GM23338 (cell line): ENCODE measurements at regions not wholly inside any gene's neighbourhood (a gene's known extent, or its start where the extent isn't known, plus 50 kb on each side); places are given as distances from the start of the nearest gene placed in this dataset.

ENCODE experiments used
- ATAC-seq: fragments of 200-7000 bp; cut with Tn5 transposase; 3 replicates; pipeline ENCODE4 v1.9.1; 2020
- DNase-seq: peaks from one replicate; pipeline ENCODE4 v3.0.0-alpha.2; 2015; ENCODE audit warnings: low spot score
- H2AFZ ChIP-seq: fragments of 200-600 bp; sonication (generic); 2 replicates; pipeline ENCODE4 v1.8.0; 2016; ENCODE audit warnings: antibody characterized with exemption, mild to moderate bottlenecking, moderate library complexity
- H3F3A ChIP-seq: fragments of 200-600 bp; sonication (generic); replicated peaks from 2 replicates; pipeline ENCODE4 v1.8.0; 2017; ENCODE audit warnings: antibody characterized with exemption, mixed run types, low read depth
- H3K27ac ChIP-seq: fragments of 200-600 bp; sonication (generic); 2 replicates; pipeline ENCODE4 v1.6.1; 2016; ENCODE audit warnings: low read depth
- H3K27me3 ChIP-seq: fragments of 200-600 bp; sonication (generic); 2 replicates; pipeline ENCODE4 v1.8.0; 2016; ENCODE audit warnings: mild to moderate bottlenecking, mixed run types, moderate library complexity; ENCODE audit not compliant: insufficient read depth
- H3K36me3 ChIP-seq: fragments of 200-600 bp; sonication (generic); 2 replicates; pipeline ENCODE4 v1.8.0; 2016; ENCODE audit warnings: mild to moderate bottlenecking; ENCODE audit not compliant: insufficient read depth
- H3K4me1 ChIP-seq: fragments of 200-600 bp; sonication (generic); 2 replicates; pipeline ENCODE4 v1.8.0; 2016; ENCODE audit warnings: mild to moderate bottlenecking, moderate library complexity; ENCODE audit not compliant: insufficient read depth
- H3K4me2 ChIP-seq: fragments of 200-600 bp; sonication (generic); 2 replicates; pipeline ENCODE4 v1.7.1; 2017; ENCODE audit warnings: mixed run types
- H3K4me3 ChIP-seq: fragments of 200-600 bp; sonication (generic); 2 replicates; pipeline ENCODE4 v1.6.1; 2016; ENCODE audit warnings: mixed run types
- H3K79me2 ChIP-seq: fragments of 200-600 bp; sonication (generic); replicated peaks from 2 replicates; pipeline ENCODE4 v1.8.0; 2017; ENCODE audit warnings: mild to moderate bottlenecking; ENCODE audit not compliant: insufficient read depth
- H3K9me2 ChIP-seq: fragments of 200-600 bp; sonication (generic); 2 replicates; pipeline ENCODE4 v1.8.0; 2017; ENCODE audit not compliant: insufficient read depth
- H4K20me1 ChIP-seq: fragments of 200-600 bp; sonication (generic); replicated peaks from 2 replicates; pipeline ENCODE4 v1.8.0; 2017; ENCODE audit warnings: mild to moderate bottlenecking; ENCODE audit not compliant: insufficient read depth
- H3K27ac Mint-ChIP-seq: 2 replicates; pipeline ENCODE4 v1.8.0; 2020; ENCODE audit warnings: inconsistent platforms, mild to moderate bottlenecking, moderate library complexity, mixed read lengths
- H3K27me3 Mint-ChIP-seq: 3 replicates; pipeline ENCODE4 v1.8.0; 2022; ENCODE audit warnings: low read depth, mild to moderate bottlenecking, moderate library complexity, mixed read lengths, inconsistent platforms; ENCODE audit not compliant: insufficient read depth, poor library complexity
- H3K36me3 Mint-ChIP-seq: 3 replicates; pipeline ENCODE4 v1.8.0; 2021; ENCODE audit warnings: low read depth, mild to moderate bottlenecking, inconsistent platforms, moderate library complexity, mixed read lengths
- H3K4me1 Mint-ChIP-seq: 3 replicates; pipeline ENCODE4 v1.8.0; 2020; ENCODE audit warnings: mild to moderate bottlenecking, inconsistent platforms, mixed read lengths
- H3K4me3 Mint-ChIP-seq: 3 replicates; pipeline ENCODE4 v1.8.0; 2021; ENCODE audit warnings: moderate library complexity, mild to moderate bottlenecking, inconsistent platforms, mixed read lengths
- H3K9me3 Mint-ChIP-seq: 3 replicates; pipeline ENCODE4 v1.8.0; 2020; ENCODE audit warnings: moderate library complexity, mild to moderate bottlenecking, inconsistent platforms, mixed read lengths
- CREB1 ChIP-seq: fragments of 250-450 bp; sonication (Bioruptor Pico); IDR thresholded peaks from 2 replicates; pipeline ENCODE4 v1.5.0; 2020; ENCODE audit warnings: low read depth, mild to moderate bottlenecking, moderate library complexity
- EZH2 ChIP-seq: fragments of 200-600 bp; sonication (generic); IDR thresholded peaks from one replicate; pipeline ENCODE4 v1.8.0; 2017; ENCODE audit warnings: antibody characterized with exemption, mild to moderate bottlenecking, low read depth; ENCODE audit not compliant: unreplicated experiment
- EZH2phosphoT487 ChIP-seq: fragments of 200-600 bp; sonication (generic); IDR thresholded peaks from one replicate; pipeline ENCODE4 v1.8.1; 2018; ENCODE audit warnings: antibody characterized with exemption; ENCODE audit not compliant: unreplicated experiment
- JUNB ChIP-seq: IDR thresholded peaks from one replicate; pipeline ENCODE4 v1.6.1; 2016; ENCODE audit warnings: antibody characterized with exemption; ENCODE audit not compliant: unreplicated experiment
- NANOG ChIP-seq: IDR thresholded peaks from 2 replicates; pipeline ENCODE4 v1.6.1; 2016; ENCODE audit warnings: antibody characterized with exemption, borderline replicate concordance
- POLR2AphosphoS5 ChIP-seq: IDR thresholded peaks from 2 replicates; pipeline ENCODE4 v1.6.1; 2016; ENCODE audit warnings: antibody characterized with exemption, low read depth
- STAT1 ChIP-seq: IDR thresholded peaks from one replicate; pipeline ENCODE4 v1.6.1; 2016; ENCODE audit warnings: antibody characterized with exemption; ENCODE audit not compliant: unreplicated experiment
- ZNF331 ChIP-seq: fragments of 250-450 bp; sonication (Bioruptor Pico); IDR thresholded peaks from 2 replicates; pipeline ENCODE4 v1.5.0; 2020; ENCODE audit warnings: low read depth, mild to moderate bottlenecking, moderate library complexity
- TF ChIP-seq, protein P1 (sequence below): IDR thresholded peaks from one replicate; pipeline ENCODE4 v1.6.1; 2018; ENCODE audit warnings: antibody characterized with exemption; ENCODE audit not compliant: unreplicated experiment
- TF ChIP-seq, protein P2 (sequence below): fragments of 250-450 bp; sonication (Bioruptor Pico); IDR thresholded peaks from 2 replicates; pipeline ENCODE4 v1.5.0; 2020; ENCODE audit warnings: mild to moderate bottlenecking, moderate library complexity
- TF ChIP-seq, protein P3 (sequence below): IDR thresholded peaks from 2 replicates; pipeline ENCODE4 v1.6.1; 2016; ENCODE audit warnings: antibody characterized with exemption

DNA sequence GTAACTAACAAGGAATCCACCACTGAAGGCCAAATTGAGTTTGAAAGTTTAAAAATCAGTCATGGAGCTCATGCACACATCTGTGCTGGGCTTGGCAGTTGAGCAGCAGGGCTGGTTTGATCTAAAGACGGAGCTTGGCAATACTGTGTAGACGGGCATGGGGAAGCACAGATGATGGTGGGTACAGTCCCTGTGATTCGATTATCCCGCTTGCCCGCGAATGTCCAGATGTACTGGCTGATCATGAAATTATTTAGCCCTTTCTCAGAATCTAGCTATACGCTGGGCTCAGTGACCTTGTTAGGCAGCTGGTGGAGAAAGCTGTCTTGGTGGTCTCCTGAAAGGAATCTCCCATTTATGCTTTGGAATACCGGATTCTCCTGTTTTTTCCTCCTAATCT lies 74.8 kb upstream of the SOX11 start (continued):
- TF ChIP-seq, protein P1, sequence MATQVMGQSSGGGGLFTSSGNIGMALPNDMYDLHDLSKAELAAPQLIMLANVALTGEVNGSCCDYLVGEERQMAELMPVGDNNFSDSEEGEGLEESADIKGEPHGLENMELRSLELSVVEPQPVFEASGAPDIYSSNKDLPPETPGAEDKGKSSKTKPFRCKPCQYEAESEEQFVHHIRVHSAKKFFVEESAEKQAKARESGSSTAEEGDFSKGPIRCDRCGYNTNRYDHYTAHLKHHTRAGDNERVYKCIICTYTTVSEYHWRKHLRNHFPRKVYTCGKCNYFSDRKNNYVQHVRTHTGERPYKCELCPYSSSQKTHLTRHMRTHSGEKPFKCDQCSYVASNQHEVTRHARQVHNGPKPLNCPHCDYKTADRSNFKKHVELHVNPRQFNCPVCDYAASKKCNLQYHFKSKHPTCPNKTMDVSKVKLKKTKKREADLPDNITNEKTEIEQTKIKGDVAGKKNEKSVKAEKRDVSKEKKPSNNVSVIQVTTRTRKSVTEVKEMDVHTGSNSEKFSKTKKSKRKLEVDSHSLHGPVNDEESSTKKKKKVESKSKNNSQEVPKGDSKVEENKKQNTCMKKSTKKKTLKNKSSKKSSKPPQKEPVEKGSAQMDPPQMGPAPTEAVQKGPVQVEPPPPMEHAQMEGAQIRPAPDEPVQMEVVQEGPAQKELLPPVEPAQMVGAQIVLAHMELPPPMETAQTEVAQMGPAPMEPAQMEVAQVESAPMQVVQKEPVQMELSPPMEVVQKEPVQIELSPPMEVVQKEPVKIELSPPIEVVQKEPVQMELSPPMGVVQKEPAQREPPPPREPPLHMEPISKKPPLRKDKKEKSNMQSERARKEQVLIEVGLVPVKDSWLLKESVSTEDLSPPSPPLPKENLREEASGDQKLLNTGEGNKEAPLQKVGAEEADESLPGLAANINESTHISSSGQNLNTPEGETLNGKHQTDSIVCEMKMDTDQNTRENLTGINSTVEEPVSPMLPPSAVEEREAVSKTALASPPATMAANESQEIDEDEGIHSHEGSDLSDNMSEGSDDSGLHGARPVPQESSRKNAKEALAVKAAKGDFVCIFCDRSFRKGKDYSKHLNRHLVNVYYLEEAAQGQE: no peak

DNA sequence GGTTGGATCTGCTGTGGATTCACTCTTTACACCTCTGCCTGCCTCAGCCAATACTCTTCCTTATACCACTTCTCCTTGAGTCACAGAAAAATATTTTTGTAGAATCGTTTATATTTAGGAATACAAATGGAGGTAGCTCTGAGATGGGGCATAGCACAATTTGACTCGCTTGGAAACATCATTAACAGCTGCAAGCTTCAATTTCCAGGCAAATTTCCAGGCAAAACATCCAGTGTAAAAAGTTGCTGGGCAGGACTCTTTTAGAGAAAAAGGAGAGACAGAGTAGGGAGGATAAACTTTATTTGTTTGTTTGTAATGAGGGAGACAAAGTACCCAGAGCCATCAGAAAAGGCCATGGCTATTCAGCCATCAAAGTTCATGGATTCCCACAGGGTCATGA lies 74.4 kb upstream of the SOX11 start:
- no peak overlapping the region for H3K27ac ChIP-seq
- Mint-ChIP-seq H3K4me1 (no peaks in the 10 kb centered on the region), H3K4me3 (no peak overlapping the region), H3K36me3 (no peaks in the 10 kb centered on the region), H3K27me3 (no peaks in the 10 kb centered on the region), H3K9me3 (peaks cover 69% of the 10 kb centered on the region), H3K27ac (no peak overlapping the region)
- no peaks in the 10 kb centered on the region for H3K27me3 ChIP-seq
- H3K4me2 ChIP-seq: no peak overlapping the region
- H3K4me3 ChIP-seq: no peak overlapping the region
- DNase-seq (no peak), ATAC-seq (no peak)
- no peak overlapping the region for H2AFZ ChIP-seq
- no peaks in the 10 kb centered on the region; the same call in 1 of the 2 replicates for H3K9me2 ChIP-seq
- no peaks in the 10 kb centered on the region for H3K4me1 ChIP-seq
- no peaks in the 10 kb centered on the region for H3K36me3 ChIP-seq
- no peaks in the 10 kb centered on the region for H3K79me2 ChIP-seq
- H3F3A ChIP-seq: no peaks in the 10 kb centered on the region
- no peaks in the 10 kb centered on the region for H4K20me1 ChIP-seq
- TF ChIP-seq EZH2phosphoT487 (no peak), CREB1 (CRISPR knock-in tag) (no peak), STAT1 (no peak), ZNF331 (CRISPR knock-in tag) (no peak), EZH2 (no peak), JUNB (no peak), POLR2AphosphoS5 (no peak), NANOG (no peak)
- TF ChIP-seq, protein P2, sequence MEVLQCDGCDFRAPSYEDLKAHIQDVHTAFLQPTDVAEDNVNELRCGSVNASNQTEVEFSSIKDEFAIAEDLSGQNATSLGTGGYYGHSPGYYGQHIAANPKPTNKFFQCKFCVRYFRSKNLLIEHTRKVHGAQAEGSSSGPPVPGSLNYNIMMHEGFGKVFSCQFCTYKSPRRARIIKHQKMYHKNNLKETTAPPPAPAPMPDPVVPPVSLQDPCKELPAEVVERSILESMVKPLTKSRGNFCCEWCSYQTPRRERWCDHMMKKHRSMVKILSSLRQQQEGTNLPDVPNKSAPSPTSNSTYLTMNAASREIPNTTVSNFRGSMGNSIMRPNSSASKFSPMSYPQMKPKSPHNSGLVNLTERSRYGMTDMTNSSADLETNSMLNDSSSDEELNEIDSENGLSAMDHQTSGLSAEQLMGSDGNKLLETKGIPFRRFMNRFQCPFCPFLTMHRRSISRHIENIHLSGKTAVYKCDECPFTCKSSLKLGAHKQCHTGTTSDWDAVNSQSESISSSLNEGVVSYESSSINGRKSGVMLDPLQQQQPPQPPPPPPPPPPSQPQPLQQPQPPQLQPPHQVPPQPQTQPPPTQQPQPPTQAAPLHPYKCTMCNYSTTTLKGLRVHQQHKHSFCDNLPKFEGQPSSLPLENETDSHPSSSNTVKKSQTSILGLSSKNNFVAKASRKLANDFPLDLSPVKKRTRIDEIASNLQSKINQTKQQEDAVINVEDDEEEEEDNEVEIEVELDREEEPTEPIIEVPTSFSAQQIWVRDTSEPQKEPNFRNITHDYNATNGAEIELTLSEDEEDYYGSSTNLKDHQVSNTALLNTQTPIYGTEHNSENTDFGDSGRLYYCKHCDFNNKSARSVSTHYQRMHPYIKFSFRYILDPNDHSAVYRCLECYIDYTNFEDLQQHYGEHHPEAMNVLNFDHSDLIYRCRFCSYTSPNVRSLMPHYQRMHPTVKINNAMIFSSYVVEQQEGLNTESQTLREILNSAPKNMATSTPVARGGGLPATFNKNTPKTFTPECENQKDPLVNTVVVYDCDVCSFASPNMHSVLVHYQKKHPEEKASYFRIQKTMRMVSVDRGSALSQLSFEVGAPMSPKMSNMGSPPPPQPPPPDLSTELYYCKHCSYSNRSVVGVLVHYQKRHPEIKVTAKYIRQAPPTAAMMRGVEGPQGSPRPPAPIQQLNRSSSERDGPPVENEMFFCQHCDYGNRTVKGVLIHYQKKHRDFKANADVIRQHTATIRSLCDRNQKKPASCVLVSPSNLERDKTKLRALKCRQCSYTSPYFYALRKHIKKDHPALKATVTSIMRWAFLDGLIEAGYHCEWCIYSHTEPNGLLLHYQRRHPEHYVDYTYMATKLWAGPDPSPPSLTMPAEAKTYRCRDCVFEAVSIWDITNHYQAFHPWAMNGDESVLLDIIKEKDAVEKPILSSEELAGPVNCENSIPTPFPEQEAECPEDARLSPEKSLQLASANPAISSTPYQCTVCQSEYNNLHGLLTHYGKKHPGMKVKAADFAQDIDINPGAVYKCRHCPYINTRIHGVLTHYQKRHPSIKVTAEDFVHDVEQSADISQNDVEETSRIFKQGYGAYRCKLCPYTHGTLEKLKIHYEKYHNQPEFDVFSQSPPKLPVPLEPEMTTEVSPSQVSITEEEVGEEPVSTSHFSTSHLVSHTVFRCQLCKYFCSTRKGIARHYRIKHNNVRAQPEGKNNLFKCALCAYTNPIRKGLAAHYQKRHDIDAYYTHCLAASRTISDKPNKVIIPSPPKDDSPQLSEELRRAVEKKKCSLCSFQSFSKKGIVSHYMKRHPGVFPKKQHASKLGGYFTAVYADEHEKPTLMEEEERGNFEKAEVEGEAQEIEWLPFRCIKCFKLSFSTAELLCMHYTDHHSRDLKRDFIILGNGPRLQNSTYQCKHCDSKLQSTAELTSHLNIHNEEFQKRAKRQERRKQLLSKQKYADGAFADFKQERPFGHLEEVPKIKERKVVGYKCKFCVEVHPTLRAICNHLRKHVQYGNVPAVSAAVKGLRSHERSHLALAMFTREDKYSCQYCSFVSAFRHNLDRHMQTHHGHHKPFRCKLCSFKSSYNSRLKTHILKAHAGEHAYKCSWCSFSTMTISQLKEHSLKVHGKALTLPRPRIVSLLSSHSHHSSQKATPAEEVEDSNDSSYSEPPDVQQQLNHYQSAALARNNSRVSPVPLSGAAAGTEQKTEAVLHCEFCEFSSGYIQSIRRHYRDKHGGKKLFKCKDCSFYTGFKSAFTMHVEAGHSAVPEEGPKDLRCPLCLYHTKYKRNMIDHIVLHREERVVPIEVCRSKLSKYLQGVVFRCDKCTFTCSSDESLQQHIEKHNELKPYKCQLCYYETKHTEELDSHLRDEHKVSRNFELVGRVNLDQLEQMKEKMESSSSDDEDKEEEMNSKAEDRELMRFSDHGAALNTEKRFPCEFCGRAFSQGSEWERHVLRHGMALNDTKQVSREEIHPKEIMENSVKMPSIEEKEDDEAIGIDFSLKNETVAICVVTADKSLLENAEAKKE (CRISPR knock-in tag): no peak
- TF ChIP-seq, protein P1: no peak
- TF ChIP-seq, protein P3, sequence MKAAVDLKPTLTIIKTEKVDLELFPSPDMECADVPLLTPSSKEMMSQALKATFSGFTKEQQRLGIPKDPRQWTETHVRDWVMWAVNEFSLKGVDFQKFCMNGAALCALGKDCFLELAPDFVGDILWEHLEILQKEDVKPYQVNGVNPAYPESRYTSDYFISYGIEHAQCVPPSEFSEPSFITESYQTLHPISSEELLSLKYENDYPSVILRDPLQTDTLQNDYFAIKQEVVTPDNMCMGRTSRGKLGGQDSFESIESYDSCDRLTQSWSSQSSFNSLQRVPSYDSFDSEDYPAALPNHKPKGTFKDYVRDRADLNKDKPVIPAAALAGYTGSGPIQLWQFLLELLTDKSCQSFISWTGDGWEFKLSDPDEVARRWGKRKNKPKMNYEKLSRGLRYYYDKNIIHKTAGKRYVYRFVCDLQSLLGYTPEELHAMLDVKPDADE: no peak
